SK-N-SH (cell line): ENCODE measurements at regions not wholly inside any gene's neighbourhood (a gene's known extent, or its start where the extent isn't known, plus 50 kb on each side); places are given as distances from the start of the nearest gene placed in this dataset.

Experiments used
- CTCF ChIA-PET: fragments of 300-600, 350-600 bp; formaldehyde crosslinking; extraction: SDS; loops from one replicate; lab custom pipeline; 2021; lab: Yijun Ruan, JAX
- POLR2A ChIA-PET: fragments of 350-600 bp; sonication (Branson Sonifier 250); formaldehyde crosslinking; extraction: SDS; loops from one replicate; lab custom pipeline; 2020; ENCODE audit warnings: antibody characterized with exemption, inconsistent platforms; lab: Yijun Ruan, JAX
- DNase-seq: peaks from one replicate; pipeline ENCODE4 v3.0.0; 2012
- H2AFZ ChIP-seq: fragments of 200-600 bp; sonication (generic); 2 replicates; pipeline ENCODE4 v1.8.1; 2016; ENCODE audit warnings: antibody characterized with exemption, mild to moderate bottlenecking, low read depth
- H3F3A ChIP-seq: fragments of 200-600 bp; sonication (generic); replicated peaks from 2 replicates; pipeline ENCODE3; 2016; ENCODE audit warnings: antibody characterized with exemption, mild to moderate bottlenecking; ENCODE audit not compliant: insufficient read depth
- H3K27ac ChIP-seq, 2 experiments: fragments of 200-500 bp in 1 of 2; fragments of 200-600 bp in 1 of 2; sonication (Bioruptor generic) in 1 of 2; sonication (generic), shearing (Covaris generic) in 1 of 2; 2 replicates each; pipeline versions ENCODE4 v1.5.1 to v1.6.1; 2014 to 2016; ENCODE audit warnings: low read depth in 2 of 2, inconsistent platforms in 1 of 2, low read length in 1 of 2, mild to moderate bottlenecking in 1 of 2, mixed read lengths in 1 of 2
- H3K27me3 ChIP-seq: fragments of 200-600 bp; sonication (generic), shearing (Covaris generic); 2 replicates; pipeline ENCODE4 v1.6.1; 2016; ENCODE audit warnings: mixed run types; ENCODE audit not compliant: insufficient read depth
- H3K36me3 ChIP-seq, 2 experiments: fragments of 200-500 bp in 1 of 2; fragments of 200-600 bp in 1 of 2; sonication (Bioruptor generic) in 1 of 2; sonication (generic) in 1 of 2; replicated peaks in 1 of 2; 2 replicates each; pipeline versions ENCODE3 to v1.5.1; 2014 to 2016; ENCODE audit warnings: low read length in 1 of 2, mild to moderate bottlenecking in 1 of 2; ENCODE audit not compliant: insufficient read depth in 2 of 2, control insufficient read depth in 1 of 2
- H3K4me1 ChIP-seq, 2 experiments: fragments of 200-500 bp in 1 of 2; fragments of 200-600 bp in 1 of 2; sonication (Bioruptor generic) in 1 of 2; sonication (generic), shearing (Covaris generic) in 1 of 2; 2 replicates each; pipeline versions ENCODE4 v1.5.1 to v1.6.1; 2014 to 2016; ENCODE audit warnings: low read depth in 1 of 2, low read length in 1 of 2, mixed run types in 1 of 2; ENCODE audit not compliant: insufficient read depth in 2 of 2, control insufficient read depth in 1 of 2
- H3K4me2 ChIP-seq: fragments of 200-600 bp; sonication (generic), shearing (Covaris generic); 2 replicates; pipeline ENCODE4 v1.6.1; 2017; ENCODE audit warnings: mixed run types
- H3K4me3 ChIP-seq, 2 experiments: fragments of 200-500 bp in 1 of 2; fragments of 200-600 bp in 1 of 2; sonication (Bioruptor generic) in 1 of 2; sonication (generic), shearing (Covaris generic) in 1 of 2; 2 replicates each; pipeline versions ENCODE4 v1.5.1 to v1.8.1; 2014 to 2016; ENCODE audit warnings: low read depth in 2 of 2, inconsistent platforms in 1 of 2, low read length in 1 of 2, mild to moderate bottlenecking in 1 of 2, mixed read lengths in 1 of 2, moderate library complexity in 1 of 2
- H3K79me2 ChIP-seq: fragments of 200-600 bp; sonication (generic); 2 replicates; pipeline ENCODE4 v1.8.1; 2017; ENCODE audit warnings: mild to moderate bottlenecking; ENCODE audit not compliant: insufficient read depth
- H3K9ac ChIP-seq: fragments of 200-600 bp; sonication (generic); 2 replicates; pipeline ENCODE4 v1.6.1; 2017; ENCODE audit warnings: mixed run types
- H3K9me2 ChIP-seq: fragments of 200-600 bp; sonication (generic); 2 replicates; pipeline ENCODE4 v1.6.1; 2017; ENCODE audit warnings: mixed run types
- H3K9me3 ChIP-seq: fragments of 200-600 bp; sonication (generic); 2 replicates; pipeline ENCODE4 v1.6.1; 2017; ENCODE audit warnings: mixed run types, mild to moderate bottlenecking, moderate library complexity
- H4K20me1 ChIP-seq: fragments of 200-600 bp; sonication (generic); 2 replicates; pipeline ENCODE4 v1.6.1; 2017; ENCODE audit warnings: mild to moderate bottlenecking, mixed run types; ENCODE audit not compliant: insufficient read depth
- EZH2phosphoT487 ChIP-seq: fragments of 200-600 bp; sonication (generic); IDR thresholded peaks from 2 replicates; pipeline ENCODE4 v1.6.1; 2017; ENCODE audit warnings: low read depth, mixed run types, mild to moderate bottlenecking, antibody characterized with exemption, moderate library complexity, borderline replicate concordance
- FOXM1 ChIP-seq: IDR thresholded peaks from 2 replicates; pipeline ENCODE4 v1.4.0; 2012; ENCODE audit warnings: low read depth, mild to moderate bottlenecking
- GABPA ChIP-seq: IDR thresholded peaks from 2 replicates; pipeline ENCODE4 v1.4.0; 2012; ENCODE audit warnings: low read depth, mild to moderate bottlenecking
- MAX ChIP-seq: IDR thresholded peaks from 2 replicates; pipeline ENCODE4 v1.4.0; 2012; ENCODE audit warnings: low read depth
- NRF1 ChIP-seq: IDR thresholded peaks from 2 replicates; pipeline ENCODE4 v1.6.1; 2012; ENCODE audit warnings: low read depth, mild to moderate bottlenecking, low read length
- PBX3 ChIP-seq: IDR thresholded peaks from 2 replicates; pipeline ENCODE4; 2012
- POLR2AphosphoS5 ChIP-seq: IDR thresholded peaks from 2 replicates; pipeline ENCODE4 v1.6.1; 2012; ENCODE audit warnings: low read depth, low read length
- RCOR1 ChIP-seq: fragments of 150-350 bp; IDR thresholded peaks from 2 replicates; pipeline ENCODE4 v1.6.1; 2017; ENCODE audit warnings: antibody characterized with exemption, low read length
- REST ChIP-seq: IDR thresholded peaks from 2 replicates; pipeline ENCODE4 v1.6.1; 2012; ENCODE audit warnings: mild to moderate bottlenecking, low read depth, low read length, moderate library complexity
- RFX5 ChIP-seq: IDR thresholded peaks from 2 replicates; pipeline ENCODE4 v1.6.1; 2012; ENCODE audit warnings: mild to moderate bottlenecking, improper control_type of control experiment, low read length
- SMC3 ChIP-seq: IDR thresholded peaks from 2 replicates; pipeline ENCODE4 v1.6.1; 2012; ENCODE audit warnings: low read depth, low read length, improper control_type of control experiment
- USF1 ChIP-seq: IDR thresholded peaks from 2 replicates; pipeline ENCODE4 v1.4.0; 2012; ENCODE audit warnings: low read depth, borderline replicate concordance
- WGBS: methylation state at CpG from one replicate; pipeline ENCODE4 v1.1.6; 2017; ENCODE audit warnings: low lambda C conversion rate; 5-methylcytosine and 5-hydroxymethylcytosine counted together

GRCh38 chr6:137369136-137369535, 125.1 kb downstream of the OLIG3 start:
- H3K9ac ChIP-seq = no peak overlapping the region
- no peaks in the 10 kb centered on the region for H3K79me2 ChIP-seq
- no peaks in the 10 kb centered on the region for H3K9me2 ChIP-seq
- DNase-seq = no peak
- TF ChIP-seq NRF1 = no peak
- TF ChIP-seq USF1 = no peak
- no peak for TF ChIP-seq GABPA
- TF ChIP-seq PBX3 = no peak
- TF ChIP-seq RCOR1 = no peak
- TF ChIP-seq RFX5 = no peak
- TF ChIP-seq POLR2AphosphoS5 = no peak
- no peak for TF ChIP-seq SMC3
- TF ChIP-seq MAX = no peak
- no peak for TF ChIP-seq EZH2phosphoT487
- ChIA-PET CTCF (no interaction called here), POLR2A (no interaction called here)
- no peak overlapping the region for H3K4me2 ChIP-seq
- H3F3A ChIP-seq = no peaks in the 10 kb centered on the region
- no peak overlapping the region for H3K27ac ChIP-seq
- H3K4me1 ChIP-seq = no peaks in the 10 kb centered on the region; a peak in 1 of 4 replicates
- no peak overlapping the region for H3K4me3 ChIP-seq
- no peaks in the 10 kb centered on the region for H3K9me3 ChIP-seq
- no peaks in the 10 kb centered on the region for H4K20me1 ChIP-seq
- H3K27me3 ChIP-seq = no peaks in the 10 kb centered on the region
- H2AFZ ChIP-seq = no peak overlapping the region
- no peaks in the 10 kb centered on the region for H3K36me3 ChIP-seq
- 8% methylated on average over 1 of the region's 1 CpG for WGBS

- H3K9me3 ChIP-seq = no peaks in the 10 kb centered on the region
- H3K36me3 ChIP-seq = no peaks in the 10 kb centered on the region
- H3K27ac ChIP-seq = no peak overlapping the region
- H3K79me2 ChIP-seq = no peaks in the 10 kb centered on the region
- CTCF ChIA-PET = no interaction called here
- no peak overlapping the region for H3K4me2 ChIP-seq
- H3K9ac ChIP-seq = no peak overlapping the region
- TF ChIP-seq FOXM1 (no peak), RFX5 (no peak), REST (no peak)
- H3K9me2 ChIP-seq = no peaks in the 10 kb centered on the region
- DNase-seq = no peak
- POLR2A ChIA-PET = no interaction called here
- H3F3A ChIP-seq = no peaks in the 10 kb centered on the region
- no peaks in the 10 kb centered on the region; the same call in 1 of the 2 replicates for H3K27me3 ChIP-seq
- no peak overlapping the region for H2AFZ ChIP-seq
- H3K4me3 ChIP-seq = no peak overlapping the region
- 36% methylated on average over 14 of the region's 14 CpGs for WGBS
- no peaks in the 10 kb centered on the region; a peak in 1 of 4 replicates for H3K4me1 ChIP-seq
- no peaks in the 10 kb centered on the region for H4K20me1 ChIP-seq
These were observed 128.3 kb downstream of the OLIG3 start for GRCh38 chr6:137365707-137366437.
